H9 (cell line): ENCODE measurements at regions not wholly inside any gene's neighbourhood (a gene's known extent, or its start where the extent isn't known, plus 50 kb on each side); places are given as distances from the start of the nearest gene placed in this dataset.

Source experiments
- DNase-seq: peaks from one replicate; pipeline ENCODE4 v3.0.0-alpha.2; 2017
- H2AFZ ChIP-seq: one replicate; pipeline ENCODE4 v1.6.1; 2013; ENCODE audit warnings: mild to moderate bottlenecking, low read length, control low read depth, moderate library complexity
- H2AK5ac ChIP-seq: 2 replicates; pipeline ENCODE4 v1.6.1; 2013; ENCODE audit warnings: low read length, control low read depth, mixed read lengths; ENCODE audit not compliant: insufficient read length
- H2BK120ac ChIP-seq: one replicate; pipeline ENCODE4 v1.6.1; 2013; ENCODE audit warnings: low read depth, mild to moderate bottlenecking, low read length, control low read depth, inconsistent platforms; ENCODE audit not compliant: poor library complexity, severe bottlenecking
- H2BK12ac ChIP-seq: 2 replicates; pipeline ENCODE4 v1.6.1; 2013; ENCODE audit warnings: low read length, control low read depth, mixed read lengths, low read depth; ENCODE audit not compliant: insufficient read length
- H2BK15ac ChIP-seq: 2 replicates; pipeline ENCODE4 v1.6.1; 2013; ENCODE audit warnings: low read depth, low read length, control low read depth
- H2BK20ac ChIP-seq: one replicate; pipeline ENCODE4 v1.6.1; 2013; ENCODE audit warnings: low read depth, mild to moderate bottlenecking, low read length, control low read depth, inconsistent platforms; ENCODE audit not compliant: poor library complexity, severe bottlenecking
- H2BK5ac ChIP-seq: 2 replicates; pipeline ENCODE4 v1.6.1; 2013; ENCODE audit warnings: low read length, control low read depth, mixed read lengths; ENCODE audit not compliant: insufficient read length
- H3K14ac ChIP-seq: 2 replicates; pipeline ENCODE4 v1.6.1; 2013; ENCODE audit warnings: low read length, control low read depth; ENCODE audit not compliant: insufficient read depth
- H3K18ac ChIP-seq: 2 replicates; pipeline ENCODE4 v1.6.1; 2013; ENCODE audit warnings: low read depth, mild to moderate bottlenecking, mixed read lengths, low read length, control low read depth; ENCODE audit not compliant: insufficient read length
- H3K23ac ChIP-seq: 2 replicates; pipeline ENCODE4 v1.6.1; 2013; ENCODE audit warnings: low read length, control low read depth, mixed read lengths, low read depth; ENCODE audit not compliant: insufficient read length
- H3K23me2 ChIP-seq: 2 replicates; pipeline ENCODE4 v1.6.1; 2013; ENCODE audit warnings: low read depth, mild to moderate bottlenecking, mixed read lengths, low read length, control low read depth; ENCODE audit not compliant: insufficient read length, poor library complexity, severe bottlenecking
- H3K27ac ChIP-seq: 2 replicates; pipeline ENCODE4 v1.5.1; 2013; ENCODE audit warnings: low read length, control low read depth, mixed read lengths, low read depth; ENCODE audit not compliant: insufficient read length
- H3K27me3 ChIP-seq: 2 replicates; pipeline ENCODE4 v1.6.1; 2013; ENCODE audit warnings: low read length, control low read depth, inconsistent platforms; ENCODE audit not compliant: insufficient read depth
- H3K4ac ChIP-seq: 2 replicates; pipeline ENCODE4 v1.6.1; 2013; ENCODE audit warnings: low read depth, mild to moderate bottlenecking, control low read depth, inconsistent platforms, low read length, moderate library complexity
- H3K4me1 ChIP-seq: 2 replicates; pipeline ENCODE4 v1.6.1; 2013; ENCODE audit warnings: low read length, control low read depth, inconsistent platforms; ENCODE audit not compliant: insufficient read depth
- H3K4me2 ChIP-seq: 2 replicates; pipeline ENCODE4 v1.6.1; 2013; ENCODE audit warnings: low read length, control low read depth, mixed read lengths; ENCODE audit not compliant: insufficient read length, insufficient read depth
- H3K56ac ChIP-seq: 2 replicates; pipeline ENCODE4 v1.6.1; 2013; ENCODE audit warnings: low read depth, mild to moderate bottlenecking, mixed read lengths, low read length, control low read depth; ENCODE audit not compliant: insufficient read length
- H3K79me1 ChIP-seq: 2 replicates; pipeline ENCODE4 v1.6.1; 2013; ENCODE audit warnings: low read depth, mild to moderate bottlenecking, moderate library complexity, low read length, control low read depth, inconsistent platforms; ENCODE audit not compliant: insufficient read depth, poor library complexity, severe bottlenecking
- H3K79me2 ChIP-seq: 2 replicates; pipeline ENCODE4 v1.6.1; 2013; ENCODE audit warnings: low read length, control low read depth, inconsistent platforms; ENCODE audit not compliant: insufficient read depth
- H3K9ac ChIP-seq: 2 replicates; pipeline ENCODE4 v1.6.1; 2013; ENCODE audit warnings: low read length, control low read depth, mixed read lengths; ENCODE audit not compliant: insufficient read length; ENCODE audit errors: extremely low read depth
- H3K9me3 ChIP-seq: one replicate; pipeline ENCODE4 v1.6.1; 2013; ENCODE audit warnings: low read depth, low read length, inconsistent platforms; ENCODE audit not compliant: control insufficient read depth
- H3T11ph ChIP-seq: one replicate; pipeline ENCODE4 v1.6.1; 2013; ENCODE audit warnings: mild to moderate bottlenecking, low read length, control low read depth, inconsistent platforms
- H4K20me1 ChIP-seq: one replicate; pipeline ENCODE4 v1.6.1; 2013; ENCODE audit not compliant: control insufficient read depth, insufficient read length, insufficient read depth
- H4K5ac ChIP-seq: 2 replicates; pipeline ENCODE4 v1.6.1; 2013; ENCODE audit warnings: low read depth, mild to moderate bottlenecking, mixed read lengths, low read length, control low read depth; ENCODE audit not compliant: insufficient read length
- H4K8ac ChIP-seq: replicated peaks from 2 replicates; pipeline ENCODE4 v1.6.1; 2013; ENCODE audit warnings: low read length, control low read depth, mixed read lengths, low read depth; ENCODE audit not compliant: insufficient read length
- H4K91ac ChIP-seq: 2 replicates; pipeline ENCODE4 v1.6.1; 2013; ENCODE audit warnings: low read depth, mild to moderate bottlenecking, moderate library complexity, mixed read lengths, low read length, control low read depth; ENCODE audit not compliant: insufficient read length
- H3K27ac Mint-ChIP-seq, 3 experiments: 2 replicates in 2 of 3; 3 replicates in 1 of 3; pipeline ENCODE4 v1.8.0; 2020 to 2021; ENCODE audit warnings: mixed read lengths in 3 of 3, mild to moderate bottlenecking in 1 of 3, moderate library complexity in 1 of 3
- H3K27me3 Mint-ChIP-seq: 2 replicates; pipeline ENCODE4 v1.8.0; 2021; ENCODE audit warnings: low read depth, mild to moderate bottlenecking, moderate library complexity, mixed read lengths
- H3K36me3 Mint-ChIP-seq, 3 experiments: 2 replicates in 2 of 3; 3 replicates in 1 of 3; pipeline ENCODE4 v1.8.0; 2020 to 2021; ENCODE audit warnings: low read depth in 3 of 3, mixed read lengths in 3 of 3; ENCODE audit not compliant: insufficient read depth in 1 of 3
- H3K4me1 Mint-ChIP-seq, 2 experiments: 2 replicates each; pipeline ENCODE4 v1.8.0; 2020; ENCODE audit warnings: mixed read lengths in 2 of 2
- H3K4me3 Mint-ChIP-seq, 2 experiments: 2 replicates in 1 of 2; 3 replicates in 1 of 2; pipeline ENCODE4 v1.8.0; 2020 to 2021; ENCODE audit warnings: mild to moderate bottlenecking in 2 of 2, mixed read lengths in 2 of 2, moderate library complexity in 1 of 2
- H3K9me3 Mint-ChIP-seq, 2 experiments: 2 replicates in 1 of 2; 3 replicates in 1 of 2; pipeline ENCODE4 v1.8.0; 2020; ENCODE audit warnings: mild to moderate bottlenecking in 2 of 2, mixed read lengths in 2 of 2, moderate library complexity in 1 of 2
- CTCF ChIP-seq: fragments of 200-600 bp; sonication (generic); conservative IDR thresholded peaks from 3 replicates; pipeline ENCODE4 v1.8.0; 2021; ENCODE audit warnings: antibody characterized with exemption, mild to moderate bottlenecking
- WGBS: extraction: QIAGEN DNeasy Blood & Tissue Kit; methylation state at CpG from one replicate; pipeline ENCODE4 v1.1.7; 2013; ENCODE audit warnings: missing lambda C conversion rate, low lambda C conversion rate, mixed read lengths; ENCODE audit not compliant: insufficient read length; ENCODE audit errors: extremely low coverage; 5-methylcytosine and 5-hydroxymethylcytosine counted together

DNA sequence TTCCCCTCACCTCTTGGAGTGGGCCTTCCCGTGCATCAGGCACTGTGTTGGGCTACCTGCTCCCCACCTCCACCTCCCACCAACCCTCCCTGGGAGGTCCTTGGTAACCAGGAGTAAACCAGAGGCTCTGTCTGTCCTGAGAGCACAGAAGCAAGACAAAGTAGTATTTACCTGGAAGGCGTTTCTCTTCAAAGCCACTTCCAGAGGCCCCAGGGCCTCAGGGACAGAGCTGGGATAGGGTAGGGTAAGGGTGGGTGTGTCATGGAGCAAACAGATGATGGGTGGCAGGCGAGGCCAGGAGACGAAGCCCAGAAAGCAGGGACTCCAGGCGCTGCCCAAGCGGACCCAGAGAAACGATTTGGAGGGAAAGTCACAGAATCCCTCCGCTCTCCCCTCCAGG, 77.2 kb upstream of the TARDBP start:
- H3K9ac ChIP-seq: no peak overlapping the region
- no peaks in the 10 kb centered on the region for H4K20me1 ChIP-seq
- no peak overlapping the region for H4K91ac ChIP-seq
- H2BK120ac ChIP-seq: no peak overlapping the region
- H4K5ac ChIP-seq: no peak overlapping the region
- Mint-ChIP-seq H3K4me1 (peaks cover 13 to 33% of the 10 kb centered on the region in 2 experiments), H3K27me3 (peaks cover 4% of the 10 kb centered on the region), H3K9me3 (peaks cover 0 to under 1% of the 10 kb centered on the region in 2 experiments; a peak in 2 of 5 replicates), H3K27ac (no peak overlapping the region), H3K36me3 (no peaks in the 10 kb centered on the region), H3K4me3 (no peak overlapping the region)
- H3K23me2 ChIP-seq: no peaks in the 10 kb centered on the region
- no peak overlapping the region for H3K23ac ChIP-seq
- H3K18ac ChIP-seq: no peak overlapping the region
- no peaks in the 10 kb centered on the region for H3K79me2 ChIP-seq
- no peaks in the 10 kb centered on the region for H3K27me3 ChIP-seq
- H3K4me1 ChIP-seq: no peaks in the 10 kb centered on the region
- H3K14ac ChIP-seq: no peak overlapping the region; the same call in 1 of the 2 replicates
- no peak overlapping the region for H2BK12ac ChIP-seq
- no peak overlapping the region for H3T11ph ChIP-seq
- no peak overlapping the region for H3K27ac ChIP-seq
- no peak overlapping the region for H2AFZ ChIP-seq
- no peak overlapping the region for H2BK5ac ChIP-seq
- no peak overlapping the region for H2BK20ac ChIP-seq
- no peak overlapping the region for H3K4ac ChIP-seq
- H3K9me3 ChIP-seq: no peaks in the 10 kb centered on the region
- no peak overlapping the region for H3K4me2 ChIP-seq
- H2BK15ac ChIP-seq: no peak overlapping the region
- H4K8ac ChIP-seq: no peak overlapping the region
- WGBS: no CpG with 5 or more reads among the region's 8 CpGs
- H3K79me1 ChIP-seq: no peaks in the 10 kb centered on the region
- TF ChIP-seq CTCF: no peak
- no peak overlapping the region for H2AK5ac ChIP-seq
- DNase-seq: no peak
- H3K56ac ChIP-seq: no peak overlapping the region
